A673 (cell line): ENCODE measurements at regions not wholly inside any gene's neighbourhood (a gene's known extent, or its start where the extent isn't known, plus 50 kb on each side); places are given as distances from the start of the nearest gene placed in this dataset.

Experiments used
- BruUV-seq: library from RNA; stranded (reverse); fragments of 400-500 nt; replicated peaks from 2 replicates; lab custom pipeline; 2021; lab: Mats Ljungman, UMichigan
- CTCF ChIA-PET: fragments of 300-600 bp; sonication (Branson Sonifier 250); formaldehyde crosslinking; loops from one replicate; lab custom pipeline; 2022; ENCODE audit warnings: antibody characterized with exemption; lab: Charles Lee
- POLR2A ChIA-PET: fragments of 300-600 bp; sonication (Branson Sonifier 250); formaldehyde crosslinking; loops from one replicate; lab custom pipeline; 2022; ENCODE audit warnings: antibody characterized with exemption; ENCODE audit not compliant: low non-redundant PET; lab: Charles Lee
- DNase-seq: peaks from one replicate; pipeline ENCODE4 v3.0.0-alpha.2; 2015; ENCODE audit warnings: low spot score
- H3K27ac ChIP-seq: fragments of 200-600 bp; sonication (generic); 2 replicates; pipeline ENCODE4 v1.5.1; 2016; ENCODE audit warnings: mixed run types, low read depth, mild to moderate bottlenecking, mixed read lengths, antibody characterized with exemption, low read length; ENCODE audit not compliant: poor library complexity, severe bottlenecking
- H3K27me3 ChIP-seq: fragments of 200-600 bp; sonication (generic); replicated peaks from 2 replicates; pipeline ENCODE4 v1.6.1; 2017; ENCODE audit warnings: mixed run types, low read depth, mild to moderate bottlenecking, mixed read lengths, antibody characterized with exemption, low read length; ENCODE audit not compliant: insufficient read depth, poor library complexity
- H3K36me3 ChIP-seq: fragments of 200-600 bp; sonication (generic); 2 replicates; pipeline ENCODE4 v1.6.1; 2016; ENCODE audit warnings: mixed run types, mild to moderate bottlenecking, mixed read lengths, antibody characterized with exemption, low read length; ENCODE audit not compliant: insufficient read depth, poor library complexity, severe bottlenecking
- H3K4me1 ChIP-seq: fragments of 200-600 bp; sonication (generic); 2 replicates; pipeline ENCODE4 v1.6.1; 2017; ENCODE audit warnings: mixed run types, mild to moderate bottlenecking, mixed read lengths, antibody characterized with exemption, low read length; ENCODE audit not compliant: insufficient read depth, poor library complexity, severe bottlenecking
- H3K4me3 ChIP-seq: fragments of 200-600 bp; sonication (generic); 2 replicates; pipeline ENCODE4 v1.5.1; 2016; ENCODE audit warnings: low read depth, mixed run types, mild to moderate bottlenecking, mixed read lengths, low read length; ENCODE audit not compliant: poor library complexity, severe bottlenecking
- H3K9me3 ChIP-seq: fragments of 200-600 bp; sonication (generic); 2 replicates; pipeline ENCODE4 v1.6.1; 2016; ENCODE audit warnings: mixed run types, low read depth, mild to moderate bottlenecking, mixed read lengths, antibody characterized with exemption, low read length; ENCODE audit not compliant: poor library complexity, severe bottlenecking
- CTCF ChIP-seq: fragments of 300-800, 200-600 bp; sonication (generic); conservative IDR thresholded peaks from 2 replicates; pipeline ENCODE4 v1.5.1; 2017; ENCODE audit warnings: low read depth, mild to moderate bottlenecking, antibody characterized with exemption, low read length, moderate library complexity, mixed read lengths
- EZH2 ChIP-seq: fragments of 200-600 bp; sonication (generic); IDR thresholded peaks from 2 replicates; pipeline ENCODE4 v1.6.1; 2017; ENCODE audit warnings: borderline replicate concordance, low read depth, mild to moderate bottlenecking, mixed read lengths, antibody characterized with exemption, low read length; ENCODE audit not compliant: poor library complexity, severe bottlenecking
- intact Hi-C: fragments of 100-400 bp; cut with micrococcal nuclease; formaldehyde crosslinking; loops from one replicate; pipeline ENCODE4 v1.10.0; 2022; ENCODE audit not compliant: unreplicated experiment

GRCh38 chr12:76259106-76259505 is 89.1 kb downstream of the BBS10 start:
- CTCF ChIA-PET = no interaction called here
- BruUV-seq = no TSS peak
- POLR2A ChIA-PET = no interaction called here

GRCh38 chr12:76256904-76257303 is 91.3 kb downstream of the BBS10 start:
- no peak overlapping the region for H3K4me3 ChIP-seq
- ChIA-PET POLR2A (no interaction called here), CTCF (no interaction called here)
- no peak for DNase-seq
- H3K4me1 ChIP-seq = peaks cover 10% of the 10 kb centered on the region
- H3K27me3 ChIP-seq = no peaks in the 10 kb centered on the region
- no peak overlapping the region for H3K27ac ChIP-seq
- H3K9me3 ChIP-seq = peaks cover 2% of the 10 kb centered on the region
- intact Hi-C loops = no loop called here
- no peaks in the 10 kb centered on the region for H3K36me3 ChIP-seq
- BruUV-seq = no TSS peak
- TF ChIP-seq EZH2 (no peak), CTCF (no peak)

More at GRCh38 chr12:76259106-76259505, 89.1 kb downstream of the BBS10 start:
- no peaks in the 10 kb centered on the region for H3K36me3 ChIP-seq
- H3K9me3 ChIP-seq = peaks cover 4% of the 10 kb centered on the region
- no peak overlapping the region for H3K4me3 ChIP-seq
- peaks cover 10% of the 10 kb centered on the region for H3K4me1 ChIP-seq
- TF ChIP-seq CTCF (no peak), EZH2 (no peak)
- intact Hi-C loops = no loop called here
- peak overlapping the region; percentile 22 for H3K27ac ChIP-seq
- peak; percentile 39 for DNase-seq
- H3K27me3 ChIP-seq = no peaks in the 10 kb centered on the region

- intact Hi-C loops = no loop called here
- no TSS peak for BruUV-seq
- TF ChIP-seq EZH2 = no peak
- no peak for TF ChIP-seq CTCF
- Histone ChIP-seq H3K4me1 (peaks cover 10% of the 10 kb centered on the region), H3K4me3 (no peak overlapping the region), H3K27ac (no peak overlapping the region), H3K27me3 (no peaks in the 10 kb centered on the region), H3K9me3 (no peaks in the 10 kb centered on the region), H3K36me3 (no peaks in the 10 kb centered on the region)
- POLR2A ChIA-PET = no interaction called here
- CTCF ChIA-PET = no interaction called here
- DNase-seq = no peak
These were observed 91.9 kb downstream of the BBS10 start for GRCh38 chr12:76256321-76256720.
